ENCODE measurements at regions not wholly inside any gene's neighbourhood (a gene's known extent, or its start where the extent isn't known, plus 50 kb on each side); places are given as distances from the start of the nearest gene placed in this dataset.
"Not testable (repeated sequence)": the region's sequence is repeated elsewhere in the genome, so short reads cannot be mapped to it uniquely, and the experiment has no call there.

DNA sequence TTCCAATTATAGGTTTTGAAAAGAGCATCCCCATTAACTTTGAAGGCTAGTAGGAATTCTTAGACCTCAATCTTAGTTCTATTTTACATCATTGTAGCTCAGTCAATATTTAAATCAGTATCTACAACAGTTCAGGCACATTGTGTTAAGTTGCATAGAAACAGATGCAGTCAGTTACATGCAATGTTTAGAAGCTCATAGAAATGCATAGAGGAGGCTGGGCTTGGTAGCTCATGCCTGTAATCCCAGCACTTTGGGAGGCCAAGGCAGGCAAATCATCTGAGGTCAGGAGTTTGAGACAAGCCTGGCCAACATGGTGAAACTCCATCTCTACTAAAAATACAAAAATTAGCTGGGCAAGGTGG, 58.9 kb upstream of the PRKG1 start:
- not testable (repeated sequence) for TF ChIP-seq POLR2A, EP300, CTCF (IDR thresholded peaks at IDR 0.05)

Measured in sigmoid colon (tissue), 4 donors.